ENCODE measurements at regions not wholly inside any gene's neighbourhood (a gene's known extent, or its start where the extent isn't known, plus 50 kb on each side); places are given as distances from the start of the nearest gene placed in this dataset.

- DNase-seq: peak in 1 of 5 donors; percentile 87
These were observed 402.4 kb upstream of the PTGER4 start for GRCh38 chr5:40277161-40277906.

DNA sequence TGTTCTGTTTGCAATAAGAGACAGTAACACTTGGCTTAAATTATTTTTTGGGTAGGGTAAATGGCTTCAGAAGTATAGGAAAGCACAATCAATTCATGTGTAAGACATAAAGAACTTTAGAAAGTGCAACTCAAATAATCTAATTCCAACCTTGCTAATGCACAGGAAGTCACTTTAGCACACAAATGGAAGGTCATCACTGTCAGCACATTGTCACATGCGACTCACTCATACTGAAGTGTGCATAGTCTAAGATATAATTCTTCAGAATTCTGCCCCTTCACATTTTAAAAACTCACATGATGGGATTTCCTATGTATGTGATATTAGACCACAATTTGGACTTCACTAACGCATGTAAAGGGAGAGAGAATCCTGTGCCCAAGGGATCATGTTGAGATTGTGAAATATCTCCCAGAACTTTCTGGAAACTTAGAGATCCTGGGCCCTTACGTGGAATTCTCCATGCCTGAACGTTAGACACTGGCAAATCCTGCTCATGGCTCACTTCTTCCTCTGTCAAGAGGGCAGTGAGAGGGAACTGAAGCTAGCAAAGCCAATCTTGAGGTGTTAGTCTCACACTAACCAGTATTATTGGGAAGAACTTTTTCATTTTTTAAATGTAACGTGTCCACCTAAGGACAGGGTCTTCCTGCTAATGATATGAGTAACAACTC lies 403.2 kb upstream of the PTGER4 start:
- peak in 1 of 5 donors; percentile 43 for DNase-seq

DNA sequence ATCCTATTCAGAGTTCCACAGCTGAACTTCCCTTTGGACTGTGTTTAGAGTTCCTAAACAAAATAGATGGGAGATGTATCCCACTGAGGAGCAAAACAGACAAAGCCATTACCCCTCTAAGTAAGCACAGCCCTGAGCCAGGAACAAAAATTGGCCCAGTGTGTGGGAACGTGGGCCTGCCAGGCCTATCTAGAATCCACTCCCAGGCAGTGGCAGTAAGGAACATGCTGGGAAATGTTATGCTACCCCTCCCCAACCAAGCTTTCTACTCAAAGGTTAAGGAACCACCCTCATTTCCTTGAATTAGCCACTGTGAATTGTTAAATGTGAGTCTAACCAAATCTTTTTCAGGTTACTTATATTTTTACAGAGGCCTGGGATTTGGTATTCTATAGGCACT lies 405.1 kb upstream of the PTGER4 start:
- no peak for DNase-seq

DNA sequence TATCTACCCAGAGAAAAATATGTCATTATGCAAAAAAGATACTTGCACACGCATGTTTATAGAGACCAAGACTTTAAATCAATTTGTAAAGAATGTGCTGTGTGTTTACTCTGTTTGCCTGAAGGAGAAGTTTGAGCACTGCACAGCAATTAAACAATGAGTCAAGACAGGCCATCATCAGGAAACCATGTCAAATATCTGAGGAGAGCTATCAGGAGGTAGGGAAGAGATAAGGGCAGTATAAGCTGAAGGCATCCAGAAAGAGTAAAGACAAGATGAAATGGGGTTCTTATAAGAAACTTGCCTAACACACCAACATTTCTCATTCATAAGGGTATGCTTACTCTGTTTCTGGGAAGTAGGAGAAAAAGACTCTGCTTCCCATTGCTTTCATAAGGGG lies 405.8 kb upstream of the PTGER4 start:
- DNase-seq: no peak

- DNase-seq: no peak
These were observed 408.2 kb upstream of the PTGER4 start for GRCh38 chr5:40271476-40271875.

DNA sequence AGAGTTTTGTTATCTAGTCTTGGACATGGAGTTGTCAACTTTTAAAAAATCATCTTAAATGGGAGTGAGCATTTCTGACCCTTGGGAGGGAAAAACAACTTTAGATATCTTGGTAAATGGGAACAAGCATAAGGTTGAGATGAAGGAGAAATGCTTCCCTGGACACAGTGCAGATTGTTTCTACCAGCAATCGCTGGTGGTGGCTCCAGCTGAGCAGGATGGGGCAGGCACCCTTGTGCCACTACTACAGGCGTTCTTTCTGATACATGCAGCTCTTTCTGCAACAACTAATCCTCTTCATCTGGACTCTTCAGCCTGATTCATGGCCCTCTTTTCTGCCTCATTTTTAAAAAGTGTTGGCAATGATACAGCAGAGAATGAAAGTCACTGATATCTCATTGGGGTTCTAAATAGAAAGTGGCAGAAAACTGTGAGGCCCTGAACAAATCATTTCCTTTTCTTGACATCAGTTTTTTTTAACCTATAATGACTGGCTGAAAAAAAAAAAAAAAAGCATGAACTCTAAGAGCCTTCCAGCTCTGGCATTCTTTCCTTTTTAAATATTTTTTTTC lies 409.4 kb upstream of the PTGER4 start:
- DNase-seq: peak in 1 of 5 donors; percentile 62

DNA sequence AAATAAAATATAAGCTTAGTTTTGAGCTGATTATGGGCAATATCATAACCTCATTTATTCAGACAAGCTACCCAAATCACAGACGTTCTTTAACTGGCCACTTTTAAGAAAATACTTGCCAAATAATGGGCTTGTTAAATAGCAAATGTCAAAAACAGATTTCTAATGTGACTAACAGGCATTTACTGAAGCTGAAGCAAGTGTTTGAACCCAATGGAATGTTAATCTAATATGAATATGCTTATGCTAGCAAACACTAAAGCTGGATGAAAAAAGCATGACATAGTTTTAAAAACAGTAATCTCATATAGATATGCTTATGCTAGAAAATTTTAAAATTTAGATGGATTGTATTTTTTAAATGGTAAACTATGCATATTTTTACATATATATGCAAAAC lies 411.6 kb upstream of the PTGER4 start:
- DNase-seq: no peak

DNA sequence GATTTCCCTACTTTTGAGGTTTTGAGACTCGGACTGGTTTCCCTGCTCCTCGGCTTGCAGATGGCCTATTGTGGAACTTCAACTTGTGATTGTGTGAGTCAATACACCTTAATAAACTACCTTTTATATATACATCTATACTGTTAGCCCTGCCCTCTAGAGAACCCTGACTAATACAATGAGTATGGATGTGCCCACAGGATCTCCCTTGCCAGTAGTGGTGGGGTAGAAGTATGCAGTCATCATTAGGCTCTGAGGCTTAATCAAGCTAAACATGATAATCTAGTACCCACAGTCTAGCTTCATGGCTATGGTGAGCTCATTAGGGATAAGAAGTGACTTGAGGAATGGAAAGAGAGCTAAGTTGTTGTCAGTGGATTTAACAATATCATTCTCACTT lies 412.8 kb upstream of the PTGER4 start:
- no peak for DNase-seq

GRCh38 chr5:40261984-40262383 lies 417.7 kb upstream of the PTGER4 start:
- no peak for DNase-seq

DNA sequence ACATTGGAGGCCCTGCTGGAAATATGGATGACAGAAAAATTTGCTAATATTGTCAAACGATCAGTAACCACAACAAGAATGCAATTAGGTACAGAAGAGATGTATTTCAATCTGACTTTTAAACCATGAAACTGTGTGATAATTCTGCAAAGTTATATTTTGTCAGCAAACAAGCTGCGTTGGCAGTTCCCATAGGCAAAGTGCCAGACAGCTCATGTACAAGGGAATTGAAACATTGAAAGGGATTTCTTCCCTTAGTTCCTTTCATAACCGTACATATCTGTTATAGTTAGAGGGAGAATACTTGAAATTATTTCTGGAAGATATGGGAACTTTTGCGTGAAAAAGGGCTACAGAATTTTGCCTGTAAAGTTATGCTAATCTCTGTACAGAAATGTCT lies 419.4 kb upstream of the PTGER4 start:
- no peak for DNase-seq

DNA sequence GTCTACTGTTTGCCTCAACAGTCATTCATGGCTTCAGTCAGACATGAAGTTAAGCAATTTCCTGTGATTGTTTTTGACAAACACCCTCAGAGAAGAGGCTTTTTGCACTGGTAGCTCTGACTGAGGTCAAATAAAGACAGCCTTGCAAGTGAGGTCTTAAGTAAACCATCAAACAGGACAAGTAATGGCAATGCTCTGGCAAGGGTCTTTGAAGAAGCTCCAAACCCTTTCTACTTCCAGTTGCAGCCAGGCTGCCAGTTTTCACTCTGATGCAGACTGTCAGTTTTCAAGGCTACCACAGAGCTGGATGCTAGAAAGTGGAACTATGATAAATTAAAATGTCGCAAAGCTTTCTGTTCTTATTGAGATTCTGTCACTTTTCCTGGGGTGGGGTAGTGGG lies 421.5 kb upstream of the PTGER4 start:
- peak in 1 of 5 donors; percentile 83 for DNase-seq

- DNase-seq: no peak
These were observed 439.0 kb upstream of the PTGER4 start for GRCh38 chr5:40240671-40241070.

- peak in 1 of 5 donors; percentile 60 for DNase-seq
These were observed 439.6 kb upstream of the PTGER4 start for GRCh38 chr5:40240111-40240510.

GRCh38 chr5:40238066-40238745 lies 441.5 kb upstream of the PTGER4 start:
- no peak for DNase-seq

- no peak for DNase-seq
These were observed 444.0 kb upstream of the PTGER4 start for GRCh38 chr5:40235471-40236400.

DNA sequence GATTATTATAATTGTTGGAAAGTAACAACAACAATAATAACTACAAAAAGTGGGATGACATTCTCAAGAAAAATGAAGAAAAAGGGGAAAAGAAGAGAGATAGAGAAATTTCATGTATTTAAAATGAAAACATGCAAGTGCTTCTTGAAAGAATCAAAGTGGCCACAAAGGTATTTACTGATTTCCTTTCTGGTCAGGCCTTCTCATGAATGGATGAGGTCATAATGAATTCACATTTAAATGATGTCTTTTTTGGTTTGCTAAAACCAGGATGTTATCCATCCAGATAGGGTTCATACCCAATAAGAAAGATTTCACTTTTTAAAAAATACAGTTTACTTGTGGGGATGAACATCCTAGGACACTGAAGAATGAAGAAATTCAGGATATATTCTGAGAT lies 446.4 kb upstream of the PTGER4 start:
- DNase-seq: no peak

DNA sequence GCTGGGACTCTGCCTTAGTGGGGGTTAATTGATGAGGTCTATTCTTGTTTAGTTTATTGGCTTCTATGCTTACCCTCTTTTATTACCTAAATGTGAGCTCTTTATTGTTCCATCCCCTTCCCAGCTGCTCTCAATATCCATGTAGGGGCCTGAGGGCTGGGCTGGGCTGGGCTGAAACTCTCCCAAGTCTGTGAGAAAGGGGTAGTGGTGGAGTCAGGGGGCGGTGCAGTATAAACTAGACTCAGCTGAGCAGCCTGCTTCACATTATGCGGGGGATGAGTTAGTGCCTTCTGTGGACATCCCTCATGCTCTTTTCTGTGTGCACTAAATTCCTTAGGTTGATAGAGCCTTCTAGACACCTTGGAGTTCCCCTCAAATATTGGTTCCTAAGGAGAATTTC lies 451.8 kb upstream of the PTGER4 start:
- no peak for DNase-seq

GRCh38 chr5:40227366-40227765 lies 452.3 kb upstream of the PTGER4 start:
- no peak for DNase-seq

- no peak for DNase-seq
These were observed 452.8 kb upstream of the PTGER4 start for GRCh38 chr5:40226906-40227305.

- DNase-seq: peak in 1 of 5 donors; percentile 52
These were observed 454.6 kb upstream of the PTGER4 start for GRCh38 chr5:40225147-40225546.

- DNase-seq: no peak
These were observed 455.3 kb upstream of the PTGER4 start for GRCh38 chr5:40224421-40224820.

- DNase-seq: peak in 1 of 5 donors; percentile 90
These were observed 455.8 kb upstream of the PTGER4 start for GRCh38 chr5:40223884-40224402.

Measured in T-helper 1 cell (primary cell).